Hepatocyte (in vitro differentiated cells): ENCODE measurements at regions not wholly inside any gene's neighbourhood (a gene's known extent, or its start where the extent isn't known, plus 50 kb on each side); places are given as distances from the start of the nearest gene placed in this dataset.

ENCODE experiments used
- CTCF ChIP-seq: fragments of 200-600 bp; sonication (generic); IDR thresholded peaks from 2 replicates; pipeline ENCODE4 v1.5.1; 2016; ENCODE audit warnings: antibody characterized with exemption, mild to moderate bottlenecking; ENCODE audit not compliant: poor library complexity
- EZH2 ChIP-seq: fragments of 200-600 bp; sonication (generic); IDR thresholded peaks from 2 replicates; pipeline ENCODE4 v1.6.1; 2016; ENCODE audit warnings: antibody characterized with exemption, mild to moderate bottlenecking, borderline replicate concordance
- EZH2phosphoT487 ChIP-seq: fragments of 200-600 bp; sonication (generic); IDR thresholded peaks from one replicate; pipeline ENCODE4 v1.6.1; 2018; ENCODE audit warnings: antibody characterized with exemption, mild to moderate bottlenecking, low read depth, moderate library complexity; ENCODE audit not compliant: unreplicated experiment, severe bottlenecking

- no peak for TF ChIP-seq CTCF
- no peak for TF ChIP-seq EZH2
- TF ChIP-seq EZH2phosphoT487: no peak
These were observed 139.1 kb upstream of the POU3F2 start for GRCh38 chr6:98695091-98695801.
